ENCODE measurements at regions not wholly inside any gene's neighbourhood (a gene's known extent, or its start where the extent isn't known, plus 50 kb on each side); places are given as distances from the start of the nearest gene placed in this dataset.
"Not testable (repeated sequence)": the region's sequence is repeated elsewhere in the genome, so short reads cannot be mapped to it uniquely, and the experiment has no call there.

DNA sequence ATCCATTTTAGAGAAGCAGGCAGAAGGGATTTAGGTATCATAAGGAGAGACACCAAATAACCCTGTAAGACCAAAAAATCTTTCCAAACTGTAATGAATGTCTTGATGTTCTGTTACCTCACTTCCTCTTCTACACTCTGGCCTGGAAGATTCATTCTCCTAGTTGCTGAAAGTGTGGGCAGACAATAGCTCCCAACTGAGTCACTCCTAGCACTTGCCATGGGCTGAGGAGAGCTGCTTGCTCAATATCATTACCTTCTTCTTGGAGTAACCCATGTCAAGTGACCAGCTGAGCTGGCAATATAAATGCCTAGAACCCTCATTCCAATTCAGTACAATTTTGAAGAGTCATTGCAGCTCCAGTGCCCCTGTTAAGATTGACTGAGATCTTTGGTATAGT, 1985.5 kb upstream of the CDH6 start:
- no peak for DNase-seq

DNA sequence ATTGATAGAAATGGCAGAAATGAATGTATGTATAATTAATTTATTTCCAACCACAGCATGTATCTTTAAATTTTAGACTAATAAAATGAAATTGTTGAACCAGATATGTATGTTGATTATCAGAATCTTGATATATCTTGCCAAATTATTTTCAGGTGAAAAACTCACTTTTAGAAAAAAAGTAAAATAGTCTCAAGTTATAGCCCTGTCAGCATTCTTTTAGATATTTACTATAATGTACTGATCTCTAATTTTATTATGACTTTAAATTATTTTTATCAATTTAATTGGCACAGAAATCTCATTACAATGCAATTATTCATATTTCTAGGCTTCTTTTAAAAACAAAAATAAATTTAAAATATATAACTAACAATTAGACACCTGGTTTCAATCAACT, 1990.4 kb upstream of the CDH6 start:
- no peak for DNase-seq

DNA sequence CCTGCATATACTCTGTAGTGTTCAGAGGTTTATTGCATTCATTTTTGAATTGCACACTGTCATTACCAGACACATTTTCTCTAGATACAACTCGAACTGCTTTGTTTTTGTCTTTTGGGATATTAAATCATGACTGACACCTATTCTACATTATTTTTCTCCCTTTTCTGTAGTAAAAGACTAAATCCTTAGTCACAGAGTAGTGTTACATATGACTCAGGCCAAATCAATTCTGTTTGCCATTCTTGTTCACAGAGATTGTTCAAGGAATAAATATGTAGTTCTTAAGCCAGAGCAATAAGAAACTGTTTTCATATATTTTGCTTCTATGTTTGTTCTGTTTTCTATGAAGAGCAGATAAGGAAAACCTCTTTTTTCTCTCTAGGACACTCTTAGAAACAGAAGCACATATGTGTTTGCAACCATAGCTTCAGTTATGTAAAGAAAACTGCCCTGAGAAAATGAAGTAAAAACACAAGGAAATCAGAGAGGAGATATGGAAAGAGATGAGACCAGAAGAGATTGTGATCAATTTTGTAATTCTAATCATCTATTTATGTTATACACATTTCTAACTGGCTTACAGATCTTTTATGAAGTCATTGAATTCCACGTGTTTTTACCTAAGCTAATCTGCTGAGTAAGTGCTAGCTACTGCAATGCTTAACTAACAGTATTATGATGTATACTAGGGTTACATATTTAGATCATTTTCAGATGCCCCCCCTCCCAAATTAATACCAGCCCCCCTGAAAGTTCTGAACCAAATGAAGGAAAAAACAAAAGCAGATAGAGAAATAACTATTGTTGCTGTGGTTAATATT, 1995.6 kb upstream of the CDH6 start:
- no peak for DNase-seq

DNA sequence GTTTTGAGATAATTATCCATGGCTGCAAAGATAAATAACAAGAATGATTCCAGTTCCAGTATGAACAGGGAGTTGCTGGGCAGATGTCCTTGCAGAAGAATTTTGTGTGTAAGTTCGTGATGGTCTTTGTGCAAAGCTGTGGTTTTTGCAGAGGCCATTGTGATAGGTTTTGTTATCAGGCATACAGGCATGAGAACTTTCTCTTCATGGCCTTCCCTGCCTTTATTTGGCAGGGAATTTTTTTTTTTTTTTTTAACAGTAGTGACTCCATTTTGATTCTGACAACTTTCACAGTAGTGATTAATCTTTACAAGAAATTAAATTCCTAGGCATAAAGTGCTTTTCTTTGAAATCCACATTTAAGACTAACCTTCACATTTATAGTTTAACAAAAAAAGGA, 1999.5 kb upstream of the CDH6 start:
- no peak for DNase-seq

DNA sequence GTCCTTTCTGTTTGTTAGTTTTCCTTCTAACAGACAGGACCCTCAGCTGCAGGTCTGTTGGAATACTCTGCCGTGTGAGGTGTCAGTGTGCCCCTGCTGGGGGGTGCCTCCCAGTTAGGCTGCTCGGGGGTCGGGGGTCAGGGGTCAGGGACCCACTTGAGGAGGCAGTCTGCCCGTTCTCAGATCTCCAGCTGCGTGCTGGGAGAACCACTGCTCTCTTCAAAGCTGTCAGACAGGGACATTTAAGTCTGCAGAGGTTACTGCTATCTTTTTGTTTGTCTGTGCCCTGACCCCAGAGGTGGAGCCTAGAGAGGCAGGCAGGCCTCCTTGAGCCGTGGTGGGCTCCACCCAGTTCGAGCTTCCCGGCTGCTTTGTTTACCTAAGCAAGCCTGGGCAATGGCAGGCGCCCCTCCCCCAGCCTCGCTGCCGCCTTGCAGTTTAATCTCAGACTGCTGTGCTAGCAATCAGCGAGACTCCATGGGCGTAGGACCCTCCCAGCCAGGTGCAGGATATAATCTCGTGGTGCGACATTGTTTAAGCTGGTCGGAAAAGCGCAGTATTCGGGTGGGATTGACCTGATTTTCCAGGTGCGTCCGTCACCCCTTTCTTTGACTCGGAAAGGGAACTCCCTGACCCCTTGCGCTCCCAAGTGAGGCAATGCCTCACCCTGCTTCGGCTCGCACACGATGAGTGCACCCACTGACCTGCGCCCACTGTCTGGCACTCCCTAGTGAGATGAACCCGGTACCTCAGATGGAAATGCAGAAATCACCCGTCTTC, 2002.0 kb upstream of the CDH6 start:
- not testable (repeated sequence) for DNase-seq

DNA sequence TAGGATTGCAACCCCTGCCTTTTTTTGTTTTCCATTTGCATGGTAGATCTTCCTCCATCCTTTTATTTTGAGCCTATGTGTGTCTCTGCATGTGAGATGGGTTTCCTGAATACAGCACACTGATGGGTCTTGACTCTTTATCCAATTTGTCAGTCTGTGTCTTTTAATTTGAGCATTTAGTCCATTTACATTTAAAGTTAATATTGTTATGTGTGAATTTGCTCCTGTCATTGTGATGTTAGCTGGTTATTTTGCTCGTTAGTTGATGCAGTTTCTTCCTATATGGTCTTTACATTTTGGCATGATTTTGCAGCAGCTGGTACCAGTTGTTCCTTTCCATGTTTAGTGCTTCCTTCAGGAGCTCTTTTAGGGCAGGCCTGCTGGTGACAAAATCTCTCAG, 2003.1 kb upstream of the CDH6 start:
- not testable (repeated sequence) for DNase-seq

DNA sequence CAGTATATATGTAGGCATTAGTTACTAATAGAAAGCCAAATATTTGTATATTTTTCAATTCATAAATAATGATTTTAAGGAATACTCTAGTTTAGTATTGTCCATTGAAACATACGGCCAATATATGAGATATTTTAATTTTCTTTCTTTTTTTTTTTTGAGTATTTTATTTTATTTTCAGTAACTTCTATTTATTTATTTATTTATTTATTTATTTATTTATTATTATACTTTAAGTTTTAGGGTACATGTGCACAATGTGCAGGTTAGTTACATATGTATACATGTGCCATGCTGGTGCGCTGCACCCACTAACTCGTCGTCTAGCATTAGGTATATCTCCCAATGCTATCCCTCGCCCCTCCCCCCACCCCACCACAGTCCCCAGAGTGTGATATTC, 2007.1 kb upstream of the CDH6 start:
- DNase-seq = not testable (repeated sequence)

DNA sequence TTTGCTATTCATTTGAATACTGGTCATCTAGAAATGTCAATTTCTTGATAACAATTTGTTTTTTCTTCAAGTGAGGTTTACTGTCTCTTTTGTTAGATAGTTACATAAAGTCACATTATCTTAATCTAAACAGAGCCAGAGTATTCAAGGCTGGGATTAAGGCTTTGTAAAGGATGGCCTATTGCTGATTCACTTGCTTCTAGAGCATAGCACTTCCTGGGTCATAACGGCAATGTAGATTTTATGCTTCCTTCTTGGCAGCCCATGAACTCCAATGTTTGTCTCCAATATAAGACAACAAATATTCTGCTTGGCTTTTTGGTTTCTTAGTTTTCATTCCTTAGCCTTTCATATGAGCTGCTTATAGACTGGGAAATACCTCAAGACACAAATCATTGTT, 2007.9 kb upstream of the CDH6 start:
- DNase-seq = no peak

DNA sequence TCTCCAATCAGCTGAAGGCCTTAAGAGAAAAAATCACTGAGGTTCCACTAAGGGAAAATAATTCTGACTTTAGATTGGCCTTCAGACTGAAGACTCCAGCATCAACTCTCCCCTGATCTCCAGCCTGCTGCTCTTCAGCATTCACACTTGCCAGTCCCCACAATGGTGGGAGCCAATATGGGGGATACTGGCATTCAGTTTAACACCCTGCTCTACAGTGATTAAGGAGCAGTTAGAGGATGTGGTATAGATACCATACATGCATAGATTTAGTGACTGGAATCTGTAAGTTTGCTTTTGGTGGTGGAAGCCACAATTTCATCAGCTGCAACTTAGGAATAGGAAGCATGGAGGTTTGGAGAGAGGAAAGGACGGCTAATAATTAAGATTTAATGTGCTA, 2017.7 kb upstream of the CDH6 start:
- DNase-seq = no peak

DNA sequence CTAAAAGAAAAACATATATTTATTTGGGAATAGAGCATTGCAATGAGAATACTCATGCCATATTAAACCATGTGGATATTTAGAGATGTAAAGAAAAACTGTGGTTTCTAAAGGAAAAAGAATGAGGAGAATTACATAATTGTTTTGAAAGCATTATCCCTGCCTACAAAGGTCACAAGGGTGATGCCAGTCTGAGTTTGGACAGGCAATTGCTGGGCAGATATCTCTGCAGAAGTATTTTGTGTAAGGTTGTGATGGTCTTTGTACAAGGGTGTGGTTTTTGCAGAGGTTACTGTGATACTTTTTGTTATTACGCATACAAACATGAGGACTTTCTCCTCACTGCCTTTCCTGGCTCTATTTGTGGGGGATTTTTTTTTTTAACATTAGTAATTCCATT, 2022.9 kb upstream of the CDH6 start:
- no peak for DNase-seq

DNA sequence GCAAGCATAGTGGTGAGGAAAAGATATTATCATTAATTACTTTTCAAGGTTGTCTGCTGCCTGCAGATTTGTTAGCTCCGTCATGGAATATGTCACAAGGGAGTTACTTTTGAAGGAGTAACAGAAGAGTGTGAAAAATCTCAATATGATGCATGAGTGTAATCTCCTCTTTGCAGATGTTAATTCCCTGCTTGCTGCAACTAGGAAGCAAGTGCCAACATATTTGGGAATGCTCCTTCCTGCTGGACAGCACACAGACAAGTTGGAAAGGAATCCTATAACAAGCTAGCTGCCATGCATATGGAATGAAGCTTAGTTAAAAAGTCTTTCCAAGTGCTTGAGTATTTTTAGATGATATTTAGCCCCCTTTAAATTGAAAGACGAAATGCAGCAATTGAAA, 2023.6 kb upstream of the CDH6 start:
- DNase-seq = no peak

DNA sequence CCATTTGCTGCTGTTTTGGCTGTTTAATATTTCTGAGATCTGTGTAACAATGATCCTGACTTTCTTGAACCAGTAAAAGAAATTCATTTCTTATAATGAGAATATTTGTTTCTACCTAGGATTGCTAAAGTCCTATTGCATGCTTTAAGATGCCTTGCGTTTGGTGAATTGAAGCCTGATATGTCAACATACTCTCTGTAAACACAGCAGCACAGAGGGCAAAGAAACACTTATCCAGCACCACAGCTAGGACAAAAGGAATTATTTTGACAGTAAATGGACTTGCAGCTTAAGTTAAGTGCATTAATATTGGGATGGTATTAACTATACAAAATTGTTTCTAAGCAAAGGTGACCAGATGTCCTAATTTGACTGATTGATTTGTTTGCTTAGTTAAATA, 2031.2 kb upstream of the CDH6 start:
- no peak for DNase-seq

DNA sequence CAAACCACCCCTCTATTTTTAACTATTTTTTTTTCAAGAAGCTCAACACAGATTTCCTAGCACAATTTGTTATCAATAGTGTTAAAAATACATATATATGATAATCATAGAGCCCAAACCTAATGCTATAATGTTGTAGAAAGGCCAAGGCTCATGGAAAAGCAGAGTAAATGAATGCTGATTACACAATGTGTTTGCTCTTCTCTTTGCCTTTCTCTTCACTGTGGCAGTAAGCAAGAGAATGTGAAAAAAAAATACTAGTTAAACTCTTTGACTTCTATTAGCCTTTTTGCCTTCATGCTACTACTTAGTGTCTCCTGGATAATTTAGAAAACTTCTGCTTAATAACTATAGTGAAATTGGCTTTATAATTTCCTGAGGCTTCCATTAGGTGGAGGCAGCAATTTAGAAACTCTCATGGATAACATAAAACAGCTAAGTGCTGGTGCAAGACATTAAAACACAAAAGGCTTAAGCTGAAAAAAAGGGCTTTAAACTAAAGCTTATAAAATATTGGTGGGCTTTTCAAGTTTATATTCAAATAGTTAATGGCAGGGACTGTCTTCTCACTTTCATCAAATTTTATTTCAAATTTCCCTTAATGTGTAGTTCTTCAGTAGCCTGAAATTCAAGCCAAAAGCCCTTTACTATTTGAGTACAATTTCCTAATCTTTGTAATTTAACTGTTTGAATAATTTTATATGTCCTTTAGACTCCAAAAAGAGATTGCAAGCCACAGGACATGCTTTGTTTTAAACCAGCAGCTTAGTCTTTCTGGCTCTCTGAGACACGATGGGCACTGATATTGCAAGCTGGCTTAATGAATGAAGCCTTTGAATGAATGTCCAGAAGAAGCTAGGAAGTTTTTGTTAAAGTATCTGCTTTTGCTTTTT, 2031.8 kb upstream of the CDH6 start:
- no peak for DNase-seq

DNA sequence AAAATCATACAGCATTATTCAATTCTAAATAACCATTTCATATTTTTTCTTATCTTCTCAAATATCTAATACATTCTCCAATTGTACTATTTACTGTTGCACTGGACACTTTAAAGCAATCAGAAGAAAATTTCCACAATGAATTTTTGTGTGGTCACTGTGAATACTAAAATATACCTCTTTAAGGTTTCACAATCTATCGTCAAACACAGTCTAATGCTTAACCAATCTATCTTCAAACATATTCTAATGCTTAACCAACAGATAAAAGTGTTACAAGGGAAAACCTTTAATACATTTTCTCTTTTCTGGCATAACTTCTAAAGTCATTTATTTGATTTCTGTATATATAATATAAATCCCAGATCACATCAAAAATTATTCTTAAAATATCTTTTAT, 2035.5 kb upstream of the CDH6 start:
- DNase-seq = no peak

DNA sequence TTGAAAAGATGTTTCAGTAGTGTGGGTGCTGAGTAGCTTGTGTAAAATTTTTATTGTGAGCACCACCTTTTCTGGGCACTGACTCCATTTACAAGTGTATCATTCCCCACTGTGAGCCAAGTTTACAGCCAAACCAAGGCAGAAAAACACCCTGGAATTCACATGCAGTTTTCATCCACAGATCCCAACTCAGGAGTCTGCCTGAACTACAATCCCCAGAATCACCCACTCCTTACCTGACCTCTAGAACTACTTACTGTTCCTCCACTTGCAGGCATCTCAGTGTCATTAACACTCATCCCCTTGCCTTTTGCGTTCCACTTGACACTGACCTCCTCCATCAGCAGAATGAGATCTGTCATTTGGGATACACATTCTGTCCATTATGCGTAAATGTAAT, 2042.6 kb upstream of the CDH6 start:
- DNase-seq = no peak

DNA sequence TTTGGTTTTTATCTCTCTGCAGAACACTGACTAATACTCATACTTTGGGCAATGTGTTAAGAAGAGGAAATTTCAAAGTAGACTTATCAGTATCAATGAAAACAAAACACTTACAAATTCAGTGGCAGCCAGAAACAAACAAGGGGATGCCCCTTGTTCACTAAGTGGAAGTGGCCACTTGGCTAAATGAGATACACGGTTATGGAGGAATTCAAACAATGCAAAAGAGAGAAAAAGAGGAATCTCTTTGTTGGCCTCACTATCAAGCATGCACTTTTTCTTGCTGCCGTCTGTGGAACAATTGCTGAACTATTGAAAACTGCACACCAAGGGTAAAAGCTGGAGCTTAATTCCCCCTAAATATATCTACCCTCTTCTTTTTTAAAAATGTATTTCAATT, 2044.9 kb upstream of the CDH6 start:
- no peak for DNase-seq

DNA sequence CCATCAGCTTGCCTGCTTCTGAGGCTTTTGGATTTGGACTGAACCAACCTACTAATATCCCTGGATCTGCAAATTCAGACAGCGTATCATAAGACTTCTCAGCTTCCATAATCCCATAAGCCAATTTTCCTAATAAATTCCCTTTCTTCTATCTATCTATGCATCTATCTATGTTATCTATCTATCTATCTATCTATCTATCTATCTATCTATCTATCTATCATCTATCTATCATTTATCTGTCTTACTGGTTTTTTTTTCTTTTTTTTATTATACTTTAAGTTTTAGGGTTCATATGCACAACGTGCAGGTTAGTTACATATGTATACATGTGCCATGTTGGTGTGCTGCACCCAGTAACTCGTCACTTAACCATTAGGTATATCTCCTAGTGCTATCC, 2045.4 kb upstream of the CDH6 start:
- DNase-seq = no peak

DNA sequence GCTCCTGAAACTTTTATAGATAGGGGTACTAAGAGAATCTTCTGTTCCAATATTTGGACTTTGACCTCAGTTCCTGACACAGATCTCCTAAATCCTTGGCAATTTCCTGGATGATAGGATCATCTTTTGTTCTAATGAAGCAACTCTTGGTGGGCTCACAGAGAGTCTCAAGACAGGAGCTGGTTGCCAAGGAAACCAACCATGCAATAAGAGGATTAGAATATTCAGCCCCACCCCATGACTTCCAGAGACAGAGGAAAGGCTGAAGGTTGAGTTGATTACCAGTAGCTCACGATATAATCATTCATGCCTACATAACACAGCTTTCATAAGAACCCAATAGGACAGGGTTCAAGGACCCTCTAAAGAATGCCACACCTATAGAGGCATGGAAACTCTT, 2050.2 kb upstream of the CDH6 start:
- DNase-seq = no peak

DNA sequence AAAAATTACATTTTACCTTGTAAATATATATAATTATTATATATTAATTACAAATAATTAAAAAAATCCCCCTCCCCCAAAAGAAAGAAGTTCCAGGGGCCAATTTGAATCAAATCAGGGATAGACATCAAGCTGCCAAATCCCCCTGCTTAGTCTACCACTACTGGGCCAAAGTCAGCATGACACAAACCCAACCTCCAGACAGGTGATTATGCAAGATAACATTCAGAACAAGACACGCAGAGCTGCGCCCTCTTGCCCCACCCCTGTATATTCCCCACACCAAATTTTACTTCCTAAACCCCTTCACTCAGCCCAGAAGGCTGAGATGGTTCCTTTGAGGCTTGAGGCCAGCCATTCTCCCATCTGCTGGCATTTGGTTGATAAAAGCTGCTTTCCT, 2059.1 kb upstream of the CDH6 start:
- no peak for DNase-seq

DNA sequence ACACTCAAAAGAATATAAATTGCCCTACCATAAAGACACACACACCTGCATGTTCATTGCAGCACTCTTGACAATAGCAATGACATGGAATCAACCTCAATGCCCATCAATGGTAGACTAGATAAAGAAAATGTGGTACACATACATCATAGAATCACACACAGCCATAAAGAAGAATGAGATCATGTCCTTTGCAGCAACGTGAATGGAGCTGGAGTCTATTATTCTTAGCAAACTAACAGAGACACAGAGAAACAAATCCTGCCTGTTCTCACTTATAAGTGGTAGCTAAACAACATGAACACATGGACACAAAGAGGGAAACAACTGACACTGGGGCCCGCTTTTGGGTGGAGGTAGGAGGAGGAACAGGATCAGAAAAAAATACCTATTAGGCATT, 2062.2 kb upstream of the CDH6 start:
- DNase-seq = no peak

DNA sequence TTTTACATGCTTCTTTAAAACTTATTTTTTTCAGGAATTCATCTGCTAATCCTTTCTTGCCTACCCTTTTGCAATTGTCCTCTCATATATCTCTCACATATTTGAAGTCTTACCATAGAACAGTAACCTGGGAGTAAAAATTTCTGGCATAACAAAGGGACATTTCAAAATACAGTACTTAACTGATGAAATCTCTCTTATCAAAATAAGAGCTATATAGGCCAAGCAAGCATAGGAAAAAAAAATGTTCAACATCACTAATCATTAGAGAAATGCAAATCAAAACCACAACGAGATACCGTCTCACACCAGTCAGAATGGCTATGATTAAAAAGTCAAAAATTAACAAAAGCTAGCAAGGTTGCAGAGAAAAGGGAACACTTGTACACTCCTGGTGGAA, 2062.7 kb upstream of the CDH6 start:
- DNase-seq = no peak

DNA sequence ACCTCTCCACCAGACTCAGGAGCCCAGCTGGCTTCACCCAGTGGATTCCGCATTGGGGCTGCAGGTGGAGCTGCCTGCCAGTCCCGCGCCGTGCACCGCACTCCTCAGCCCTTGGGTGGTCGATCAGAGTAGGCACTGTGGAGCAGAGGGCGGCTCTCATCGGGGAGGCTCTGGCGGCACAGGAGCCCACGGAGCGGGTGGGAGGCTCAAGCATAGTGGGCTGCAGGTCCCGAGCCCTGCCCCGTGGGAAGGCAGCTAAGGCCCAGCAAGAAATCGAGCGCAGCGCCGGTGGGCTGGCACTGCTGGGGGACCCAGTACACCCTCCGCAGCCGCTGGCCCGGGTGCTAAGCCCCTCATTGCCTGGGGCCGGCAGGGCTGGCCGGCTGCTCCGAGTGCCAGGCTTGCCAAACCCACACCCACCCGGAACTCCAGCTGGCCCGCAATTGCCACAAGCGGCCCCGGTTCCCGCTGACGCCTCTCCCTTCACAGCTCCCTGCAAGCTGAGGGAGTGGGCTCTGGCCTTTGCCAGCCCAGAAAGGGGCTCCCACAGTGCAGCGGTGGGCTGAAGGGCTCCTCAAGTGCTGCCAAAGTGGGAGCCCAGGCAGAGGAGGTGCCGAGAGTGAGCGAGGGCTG, 2065.8 kb upstream of the CDH6 start:
- not testable (repeated sequence) for DNase-seq

DNA sequence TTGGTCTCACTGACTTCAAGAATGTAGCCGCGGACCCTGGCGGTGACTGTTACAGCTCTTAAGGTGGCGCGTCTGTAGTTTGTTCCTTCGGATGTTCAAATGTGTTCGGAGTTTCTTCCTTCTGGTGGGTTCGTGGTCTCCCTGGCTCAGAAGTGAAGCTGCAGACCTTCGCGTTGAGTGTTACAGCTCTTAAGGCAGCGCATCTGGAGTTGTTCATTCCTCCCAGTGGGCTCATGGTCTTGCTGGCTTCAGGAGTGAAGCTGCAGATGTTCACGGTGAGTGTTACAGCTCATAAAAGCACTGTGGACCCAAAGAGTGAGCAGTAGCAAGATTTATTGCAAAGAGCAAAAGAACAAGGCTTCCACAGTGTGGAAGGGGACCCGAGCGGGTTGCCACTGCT, 2067.0 kb upstream of the CDH6 start:
- DNase-seq = not testable (repeated sequence)
